MM.1S (cell line): ENCODE measurements at regions not wholly inside any gene's neighbourhood (a gene's known extent, or its start where the extent isn't known, plus 50 kb on each side); places are given as distances from the start of the nearest gene placed in this dataset.

Experiments used
- DNase-seq: peaks from one replicate; pipeline ENCODE4 v3.0.0-alpha.2; 2015
- H2AFZ ChIP-seq: fragments of 300-600 bp; sonication (generic); 2 replicates; pipeline ENCODE4 v1.6.0; 2016; ENCODE audit warnings: antibody characterized with exemption, low read length
- H3F3A ChIP-seq: fragments of 300-600 bp; sonication (generic); 2 replicates; pipeline ENCODE4 v1.6.1; 2016; ENCODE audit warnings: mild to moderate bottlenecking, antibody characterized with exemption, low read length, moderate library complexity, mixed read lengths; ENCODE audit not compliant: insufficient read depth
- H3K27ac ChIP-seq: fragments of 300-600 bp; sonication (generic); 2 replicates; pipeline ENCODE4 v1.5.1; 2016; ENCODE audit warnings: mild to moderate bottlenecking, low read length
- H3K27me3 ChIP-seq: fragments of 300-600 bp; sonication (generic); replicated peaks from 2 replicates; pipeline ENCODE4 v1.6.0; 2016; ENCODE audit warnings: low read length; ENCODE audit not compliant: insufficient read depth
- H3K36me3 ChIP-seq: fragments of 300-600 bp; sonication (generic); replicated peaks from 2 replicates; pipeline ENCODE4 v1.6.1; 2016; ENCODE audit warnings: mild to moderate bottlenecking, low read length, mixed read lengths; ENCODE audit not compliant: insufficient read depth
- H3K4me1 ChIP-seq: fragments of 300-600 bp; sonication (generic); 2 replicates; pipeline ENCODE4 v1.6.1; 2016; ENCODE audit warnings: low read length, mixed read lengths
- H3K4me2 ChIP-seq: fragments of 300-600 bp; sonication (generic); 2 replicates; pipeline ENCODE4 v1.6.0; 2016; ENCODE audit warnings: low read depth, low read length
- H3K4me3 ChIP-seq: fragments of 300-600 bp; sonication (generic); 2 replicates; pipeline ENCODE4 v1.5.1; 2016; ENCODE audit warnings: low read length, mixed read lengths
- H3K79me2 ChIP-seq: fragments of 300-600 bp; sonication (generic); 2 replicates; pipeline ENCODE4 v1.6.1; 2016; ENCODE audit warnings: mixed run types, low read length, mixed read lengths
- H3K9ac ChIP-seq: fragments of 300-600 bp; sonication (generic); 2 replicates; pipeline ENCODE4 v1.6.1; 2016; ENCODE audit warnings: low read length, mixed read lengths
- H3K9me2 ChIP-seq: fragments of 300-600 bp; sonication (generic); replicated peaks from 2 replicates; pipeline ENCODE4 v1.6.1; 2016; ENCODE audit warnings: mild to moderate bottlenecking, low read length, mixed read lengths; ENCODE audit not compliant: insufficient read depth
- H3K9me3 ChIP-seq: fragments of 300-600 bp; sonication (generic); replicated peaks from 2 replicates; pipeline ENCODE4 v1.6.1; 2016; ENCODE audit warnings: mild to moderate bottlenecking, low read length, mixed read lengths; ENCODE audit not compliant: insufficient read depth
- H4K20me1 ChIP-seq: fragments of 300-600 bp; sonication (generic); 2 replicates; pipeline ENCODE4 v1.6.1; 2016; ENCODE audit warnings: mild to moderate bottlenecking, low read length, moderate library complexity, mixed read lengths; ENCODE audit not compliant: insufficient read depth
- EZH2 ChIP-seq: fragments of 300-600 bp; sonication (generic); optimal IDR thresholded peaks from 2 replicates; pipeline ENCODE3; 2017; ENCODE audit warnings: low read depth, mild to moderate bottlenecking, antibody characterized with exemption, low read length, mixed read lengths
- EZH2phosphoT487 ChIP-seq: fragments of 300-600 bp; sonication (generic); IDR thresholded peaks from 2 replicates; pipeline ENCODE4 v1.6.1; 2018; ENCODE audit warnings: antibody characterized with exemption, low read length
- TF ChIP-seq, protein P1 (sequence below): fragments of 300-600 bp; sonication (generic); IDR thresholded peaks from 2 replicates; pipeline ENCODE4 v1.5.1; 2016; ENCODE audit warnings: antibody characterized with exemption, low read length, mixed read lengths

DNA sequence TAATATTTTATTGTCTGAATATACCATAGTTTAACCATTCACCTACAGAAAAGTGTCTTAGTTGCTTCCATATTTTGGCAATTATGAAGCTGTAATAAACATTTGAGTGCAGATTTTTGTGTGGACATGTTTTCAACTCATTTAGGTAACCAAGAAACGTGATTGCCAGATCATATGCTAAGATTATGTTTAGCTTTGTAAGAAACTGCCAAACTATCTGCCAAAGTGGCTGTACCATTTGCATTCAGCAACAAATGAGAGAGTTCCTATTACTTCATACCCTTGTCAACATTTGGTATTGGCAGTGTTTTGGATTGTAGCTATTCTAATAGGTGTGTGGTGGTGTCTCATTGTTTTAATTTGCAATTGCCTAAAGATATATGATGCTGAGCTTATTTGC lies 233.5 kb downstream of the TMEM26 start:
- Histone ChIP-seq H3K27me3 (no peaks in the 10 kb centered on the region), H3K4me2 (no peak overlapping the region), H3K9ac (no peak overlapping the region), H3K9me3 (no peaks in the 10 kb centered on the region), H3K79me2 (no peaks in the 10 kb centered on the region), H3K9me2 (no peaks in the 10 kb centered on the region), H3K36me3 (no peaks in the 10 kb centered on the region), H3F3A (no peaks in the 10 kb centered on the region), H3K4me3 (no peak overlapping the region), H3K4me1 (no peaks in the 10 kb centered on the region), H2AFZ (no peak overlapping the region), H3K27ac (no peak overlapping the region), H4K20me1 (no peaks in the 10 kb centered on the region)
- TF ChIP-seq EZH2 (no peak), EZH2phosphoT487 (no peak)
- TF ChIP-seq, protein P1, sequence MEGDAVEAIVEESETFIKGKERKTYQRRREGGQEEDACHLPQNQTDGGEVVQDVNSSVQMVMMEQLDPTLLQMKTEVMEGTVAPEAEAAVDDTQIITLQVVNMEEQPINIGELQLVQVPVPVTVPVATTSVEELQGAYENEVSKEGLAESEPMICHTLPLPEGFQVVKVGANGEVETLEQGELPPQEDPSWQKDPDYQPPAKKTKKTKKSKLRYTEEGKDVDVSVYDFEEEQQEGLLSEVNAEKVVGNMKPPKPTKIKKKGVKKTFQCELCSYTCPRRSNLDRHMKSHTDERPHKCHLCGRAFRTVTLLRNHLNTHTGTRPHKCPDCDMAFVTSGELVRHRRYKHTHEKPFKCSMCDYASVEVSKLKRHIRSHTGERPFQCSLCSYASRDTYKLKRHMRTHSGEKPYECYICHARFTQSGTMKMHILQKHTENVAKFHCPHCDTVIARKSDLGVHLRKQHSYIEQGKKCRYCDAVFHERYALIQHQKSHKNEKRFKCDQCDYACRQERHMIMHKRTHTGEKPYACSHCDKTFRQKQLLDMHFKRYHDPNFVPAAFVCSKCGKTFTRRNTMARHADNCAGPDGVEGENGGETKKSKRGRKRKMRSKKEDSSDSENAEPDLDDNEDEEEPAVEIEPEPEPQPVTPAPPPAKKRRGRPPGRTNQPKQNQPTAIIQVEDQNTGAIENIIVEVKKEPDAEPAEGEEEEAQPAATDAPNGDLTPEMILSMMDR, result no peak
- DNase-seq, result no peak

DNA sequence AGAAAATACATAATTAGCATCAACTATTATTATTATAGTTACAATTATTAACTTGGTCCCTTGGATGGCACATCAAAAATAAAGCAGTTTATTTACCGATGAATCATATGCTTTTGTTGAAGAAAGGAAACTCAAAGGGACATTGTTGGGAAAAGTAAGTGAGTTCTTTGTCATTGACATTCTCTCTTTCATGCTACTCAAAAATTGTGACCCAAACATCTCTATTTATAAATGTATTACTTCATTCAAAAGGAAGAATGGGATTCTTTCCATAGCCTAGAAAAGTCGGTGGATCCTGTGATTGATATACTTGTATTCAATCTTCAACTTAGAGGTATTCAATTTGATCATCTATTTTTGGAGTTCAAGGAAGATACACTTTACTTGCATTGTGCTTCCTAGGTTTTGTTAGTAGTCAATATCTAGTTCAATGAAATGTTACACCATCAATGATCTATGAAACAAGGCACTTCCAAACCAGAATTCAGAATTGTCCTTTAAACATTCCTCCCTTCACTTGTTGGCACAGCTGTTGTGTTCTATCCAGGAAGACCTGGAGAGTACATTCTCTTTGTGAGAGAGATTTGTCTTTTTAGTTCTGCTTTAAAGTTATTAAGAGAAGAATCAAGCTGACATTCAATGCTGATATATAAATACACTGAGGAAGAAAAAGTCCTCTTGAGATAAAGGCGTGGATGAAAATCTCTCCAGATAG lies 235.2 kb downstream of the TMEM26 start:
- H3F3A ChIP-seq, result no peaks in the 10 kb centered on the region
- H3K9ac ChIP-seq, result no peak overlapping the region
- no peak overlapping the region for H3K4me2 ChIP-seq
- H3K79me2 ChIP-seq, result no peaks in the 10 kb centered on the region
- H3K9me2 ChIP-seq, result no peaks in the 10 kb centered on the region
- no peaks in the 10 kb centered on the region for H3K4me1 ChIP-seq
- TF ChIP-seq EZH2phosphoT487 (no peak), EZH2 (no peak)
- TF ChIP-seq, protein P1, result no peak
- no peak for DNase-seq
- H4K20me1 ChIP-seq, result no peaks in the 10 kb centered on the region
- H3K27me3 ChIP-seq, result no peaks in the 10 kb centered on the region
- no peak overlapping the region for H2AFZ ChIP-seq
- H3K27ac ChIP-seq, result no peak overlapping the region
- no peaks in the 10 kb centered on the region for H3K9me3 ChIP-seq
- H3K4me3 ChIP-seq, result no peak overlapping the region
- H3K36me3 ChIP-seq, result no peaks in the 10 kb centered on the region

DNA sequence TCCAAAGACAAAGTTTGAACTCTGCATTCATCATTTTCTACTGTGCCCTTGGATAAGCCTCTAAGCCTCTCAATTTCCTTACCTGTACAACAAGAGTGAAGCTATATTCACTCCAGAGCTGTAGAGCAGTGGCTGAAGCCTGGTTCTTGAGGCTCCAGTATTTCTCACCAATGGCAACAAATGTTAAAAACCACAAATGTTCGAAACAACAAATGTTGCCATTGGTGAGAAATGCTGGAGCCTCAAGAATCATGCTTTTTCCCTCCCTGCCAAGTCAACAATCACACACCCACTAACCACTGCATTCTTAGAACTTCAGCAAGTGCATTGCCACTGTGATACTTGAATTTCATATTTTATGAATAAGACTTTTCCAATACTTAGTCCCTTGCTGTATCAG lies 237.9 kb downstream of the TMEM26 start:
- Histone ChIP-seq H3K9me3 (no peaks in the 10 kb centered on the region), H3K4me3 (no peak overlapping the region), H3K4me2 (no peak overlapping the region), H3K27me3 (no peaks in the 10 kb centered on the region), H3K4me1 (no peaks in the 10 kb centered on the region), H3K79me2 (no peaks in the 10 kb centered on the region), H4K20me1 (no peaks in the 10 kb centered on the region), H3K27ac (no peak overlapping the region), H2AFZ (no peak overlapping the region), H3K9ac (no peak overlapping the region), H3F3A (no peaks in the 10 kb centered on the region), H3K36me3 (no peaks in the 10 kb centered on the region), H3K9me2 (no peaks in the 10 kb centered on the region)
- TF ChIP-seq EZH2phosphoT487 (no peak), EZH2 (no peak)
- TF ChIP-seq, protein P1, result no peak
- DNase-seq, result no peak
